ENCODE measurements at regions not wholly inside any gene's neighbourhood (a gene's known extent, or its start where the extent isn't known, plus 50 kb on each side); places are given as distances from the start of the nearest gene placed in this dataset.

DNA sequence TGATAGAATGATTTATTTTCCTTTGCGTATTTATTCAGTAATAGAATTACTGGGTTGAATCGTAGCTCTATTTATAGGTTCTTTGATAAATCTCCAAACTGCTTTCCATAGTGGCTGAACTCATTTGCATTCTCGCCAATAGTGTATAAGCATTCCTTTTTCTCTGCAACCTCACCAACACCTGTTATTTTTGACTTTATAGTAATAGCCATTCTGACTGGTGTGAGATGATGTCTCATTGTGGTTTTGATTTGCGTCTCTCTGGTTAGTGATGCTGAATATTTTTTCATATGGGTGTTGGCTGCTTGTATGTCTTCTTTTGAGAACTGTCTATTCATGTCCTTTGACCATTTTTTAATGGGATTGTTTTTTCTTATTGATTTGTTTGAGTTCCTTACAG lies 160.7 kb downstream of the MID1IP1 start:
- no peak for TF ChIP-seq RAD21 (IDR thresholded peaks at IDR 0.05; ENCODE audit: low read depth)
- TF ChIP-seq, protein P1, sequence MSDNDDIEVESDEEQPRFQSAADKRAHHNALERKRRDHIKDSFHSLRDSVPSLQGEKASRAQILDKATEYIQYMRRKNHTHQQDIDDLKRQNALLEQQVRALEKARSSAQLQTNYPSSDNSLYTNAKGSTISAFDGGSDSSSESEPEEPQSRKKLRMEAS (IDR thresholded peaks at IDR 0.05), result no peak
- no peak for TF ChIP-seq EP300 (IDR thresholded peaks at IDR 0.05; ENCODE audit: borderline replicate concordance)
- TF ChIP-seq CEBPB (IDR thresholded peaks at IDR 0.05), result no peak
- TF ChIP-seq TAF1 (IDR thresholded peaks at IDR 0.05; ENCODE audit: low read depth), result no peak
- TF ChIP-seq EGR1 (IDR thresholded peaks at IDR 0.05), result no peak
- no peak for TF ChIP-seq FOXM1 (IDR thresholded peaks at IDR 0.05; ENCODE audit: borderline replicate concordance, low read depth)
- TF ChIP-seq TEAD4 (IDR thresholded peaks at IDR 0.05), result no peak
- no peak for TF ChIP-seq NFIC (IDR thresholded peaks at IDR 0.05)
- TF ChIP-seq TCF12 (IDR thresholded peaks at IDR 0.05; ENCODE audit: low read depth), result no peak
- TF ChIP-seq, protein P2, sequence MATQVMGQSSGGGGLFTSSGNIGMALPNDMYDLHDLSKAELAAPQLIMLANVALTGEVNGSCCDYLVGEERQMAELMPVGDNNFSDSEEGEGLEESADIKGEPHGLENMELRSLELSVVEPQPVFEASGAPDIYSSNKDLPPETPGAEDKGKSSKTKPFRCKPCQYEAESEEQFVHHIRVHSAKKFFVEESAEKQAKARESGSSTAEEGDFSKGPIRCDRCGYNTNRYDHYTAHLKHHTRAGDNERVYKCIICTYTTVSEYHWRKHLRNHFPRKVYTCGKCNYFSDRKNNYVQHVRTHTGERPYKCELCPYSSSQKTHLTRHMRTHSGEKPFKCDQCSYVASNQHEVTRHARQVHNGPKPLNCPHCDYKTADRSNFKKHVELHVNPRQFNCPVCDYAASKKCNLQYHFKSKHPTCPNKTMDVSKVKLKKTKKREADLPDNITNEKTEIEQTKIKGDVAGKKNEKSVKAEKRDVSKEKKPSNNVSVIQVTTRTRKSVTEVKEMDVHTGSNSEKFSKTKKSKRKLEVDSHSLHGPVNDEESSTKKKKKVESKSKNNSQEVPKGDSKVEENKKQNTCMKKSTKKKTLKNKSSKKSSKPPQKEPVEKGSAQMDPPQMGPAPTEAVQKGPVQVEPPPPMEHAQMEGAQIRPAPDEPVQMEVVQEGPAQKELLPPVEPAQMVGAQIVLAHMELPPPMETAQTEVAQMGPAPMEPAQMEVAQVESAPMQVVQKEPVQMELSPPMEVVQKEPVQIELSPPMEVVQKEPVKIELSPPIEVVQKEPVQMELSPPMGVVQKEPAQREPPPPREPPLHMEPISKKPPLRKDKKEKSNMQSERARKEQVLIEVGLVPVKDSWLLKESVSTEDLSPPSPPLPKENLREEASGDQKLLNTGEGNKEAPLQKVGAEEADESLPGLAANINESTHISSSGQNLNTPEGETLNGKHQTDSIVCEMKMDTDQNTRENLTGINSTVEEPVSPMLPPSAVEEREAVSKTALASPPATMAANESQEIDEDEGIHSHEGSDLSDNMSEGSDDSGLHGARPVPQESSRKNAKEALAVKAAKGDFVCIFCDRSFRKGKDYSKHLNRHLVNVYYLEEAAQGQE (IDR thresholded peaks at IDR 0.05; ENCODE audit: low read depth), result no peak
- no peak for TF ChIP-seq YY1 (IDR thresholded peaks at IDR 0.05; ENCODE audit: low read depth)
- TF ChIP-seq CREB1 (IDR thresholded peaks at IDR 0.05; ENCODE audit: low read depth), result no peak

Data from Ishikawa (cell line).